T-helper 9 cell (primary cell): ENCODE measurements at regions not wholly inside any gene's neighbourhood (a gene's known extent, or its start where the extent isn't known, plus 50 kb on each side); places are given as distances from the start of the nearest gene placed in this dataset.
"Not testable (repeated sequence)": the region's sequence is repeated elsewhere in the genome, so short reads cannot be mapped to it uniquely, and the experiment has no call there.

Experiments used
- DNase-seq: peaks from one replicate; pipeline ENCODE4 v3.0.0-alpha.2; 2020

GRCh38 chr5:25764733-25765132 lies 1120.0 kb upstream of the CDH10 start:
- no peak for DNase-seq

- DNase-seq, result no peak
Observed at GRCh38 chr5:25763781-25764180, 1119.0 kb upstream of the CDH10 start.

- no peak for DNase-seq
Observed at GRCh38 chr5:25754895-25755294, 1110.1 kb upstream of the CDH10 start.

GRCh38 chr5:25744908-25745307 lies 1100.1 kb upstream of the CDH10 start:
- DNase-seq, result no peak

- DNase-seq, result no peak
Observed at GRCh38 chr5:25716680-25717079, 1071.9 kb upstream of the CDH10 start.

- no peak for DNase-seq
Observed at GRCh38 chr5:25713259-25713658, 1068.5 kb upstream of the CDH10 start.

GRCh38 chr5:25707093-25707492 lies 1062.3 kb upstream of the CDH10 start:
- no peak for DNase-seq

- no peak for DNase-seq
Observed at GRCh38 chr5:25701936-25702335, 1057.2 kb upstream of the CDH10 start.

GRCh38 chr5:25694801-25695200 lies 1050.0 kb upstream of the CDH10 start:
- no peak for DNase-seq

GRCh38 chr5:25688156-25688555 lies 1043.4 kb upstream of the CDH10 start:
- DNase-seq, result no peak

- DNase-seq, result no peak
Observed at GRCh38 chr5:25669645-25670401, 1025.0 kb upstream of the CDH10 start.

GRCh38 chr5:25662610-25663009 lies 1017.8 kb upstream of the CDH10 start:
- no peak for DNase-seq

- not testable (repeated sequence) for DNase-seq
Observed at GRCh38 chr5:25650316-25650715, 1005.5 kb upstream of the CDH10 start.

GRCh38 chr5:25649628-25650265 lies 1005.0 kb upstream of the CDH10 start:
- no peak for DNase-seq

GRCh38 chr5:25646421-25647341 lies 1001.9 kb upstream of the CDH10 start:
- DNase-seq, result no peak

GRCh38 chr5:25641124-25641523 lies 996.3 kb upstream of the CDH10 start:
- no peak for DNase-seq

GRCh38 chr5:25619273-25619672 lies 974.5 kb upstream of the CDH10 start:
- no peak for DNase-seq

GRCh38 chr5:25618821-25619220 lies 974.0 kb upstream of the CDH10 start:
- no peak for DNase-seq

- no peak for DNase-seq
Observed at GRCh38 chr5:25614466-25614865, 969.7 kb upstream of the CDH10 start.

- no peak for DNase-seq
Observed at GRCh38 chr5:25604681-25605080, 959.9 kb upstream of the CDH10 start.

GRCh38 chr5:25579111-25579510 lies 934.3 kb upstream of the CDH10 start:
- DNase-seq, result no peak

GRCh38 chr5:25573691-25574090 lies 928.9 kb upstream of the CDH10 start:
- no peak for DNase-seq

- DNase-seq, result no peak
Observed at GRCh38 chr5:25570067-25570583, 925.3 kb upstream of the CDH10 start.
